Stimulated activated memory B cell treated with anti-CD40 and anti-IgM and Interleukin-4, amounts not matched to agents 10 μg/mL and 1 μg/mL and 100 μg/mL, for 72 hours (primary cell): ENCODE measurements at regions not wholly inside any gene's neighbourhood (a gene's known extent, or its start where the extent isn't known, plus 50 kb on each side); places are given as distances from the start of the nearest gene placed in this dataset.
A peak's percentile ranks its signal among the peaks of the same experiment; 100 is the strongest.

Source experiments
- ATAC-seq: fragments of 150-1000 bp; cut with Tn5 transposase; 2 replicates; pipeline ENCODE4 v1.10.0; 2021
- H3K27ac Mint-ChIP-seq: one replicate; pipeline ENCODE4 v1.8.0; 2022; ENCODE audit warnings: mild to moderate bottlenecking, mixed read lengths
- H3K27me3 Mint-ChIP-seq: one replicate; pipeline ENCODE4 v1.8.0; 2022; ENCODE audit warnings: mixed read lengths
- H3K36me3 Mint-ChIP-seq: one replicate; pipeline ENCODE4 v1.8.0; 2022; ENCODE audit warnings: mixed read lengths
- H3K4me1 Mint-ChIP-seq: one replicate; pipeline ENCODE4 v1.8.0; 2022; ENCODE audit warnings: mixed read lengths
- H3K4me3 Mint-ChIP-seq: one replicate; pipeline ENCODE4 v1.8.0; 2022; ENCODE audit warnings: mild to moderate bottlenecking, moderate library complexity, mixed read lengths
- H3K9me3 Mint-ChIP-seq: one replicate; pipeline ENCODE4 v1.8.0; 2022; ENCODE audit warnings: mixed read lengths

DNA sequence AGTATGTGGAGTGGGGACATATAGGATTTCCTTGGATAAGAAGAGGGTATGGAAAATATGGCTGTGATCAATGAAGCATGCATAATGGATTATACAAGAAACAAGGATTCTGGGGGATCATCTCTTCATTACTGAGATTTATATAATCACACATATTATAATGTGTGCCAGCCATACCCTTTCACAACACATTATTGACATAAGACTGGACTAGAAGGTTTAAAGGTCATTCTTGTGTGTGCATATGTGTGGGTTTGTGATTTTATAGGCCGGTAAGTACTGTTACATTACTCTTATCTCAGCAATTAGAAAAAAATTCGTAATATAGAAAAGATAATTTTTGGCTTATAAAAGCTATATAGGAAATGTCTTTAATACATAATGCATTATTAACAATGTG lies 62.2 kb upstream of the DCC start:
- no peak for ATAC-seq
- H3K27me3 Mint-ChIP-seq, result no peaks in the 10 kb centered on the region
- H3K27ac Mint-ChIP-seq, result no peak overlapping the region
- H3K4me1 Mint-ChIP-seq, result no peaks in the 10 kb centered on the region
- no peak overlapping the region for H3K4me3 Mint-ChIP-seq
- H3K9me3 Mint-ChIP-seq, result no peaks in the 10 kb centered on the region
- H3K36me3 Mint-ChIP-seq, result no peaks in the 10 kb centered on the region

DNA sequence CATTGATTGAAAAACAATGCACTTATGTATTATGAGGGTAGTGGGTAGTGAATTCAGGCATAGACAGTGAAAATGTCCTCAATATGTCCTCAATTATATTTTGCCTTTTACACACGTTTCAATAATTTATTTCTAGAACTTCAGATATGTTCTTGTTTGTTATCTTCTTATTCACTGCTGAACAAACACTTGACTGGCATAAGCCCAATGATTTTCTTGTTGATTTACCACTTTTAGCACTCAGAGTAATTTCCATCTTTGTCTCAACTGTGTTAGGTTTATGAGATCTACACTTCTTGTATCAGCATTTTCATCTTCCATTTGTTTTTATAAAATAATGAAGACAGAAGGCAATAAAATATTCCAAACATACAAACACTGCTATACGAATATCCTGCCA lies 61.8 kb upstream of the DCC start:
- no peak overlapping the region for H3K27ac Mint-ChIP-seq
- H3K36me3 Mint-ChIP-seq, result no peaks in the 10 kb centered on the region
- no peak overlapping the region for H3K4me3 Mint-ChIP-seq
- H3K9me3 Mint-ChIP-seq, result no peaks in the 10 kb centered on the region
- H3K27me3 Mint-ChIP-seq, result no peaks in the 10 kb centered on the region
- H3K4me1 Mint-ChIP-seq, result no peaks in the 10 kb centered on the region
- no peak for ATAC-seq

DNA sequence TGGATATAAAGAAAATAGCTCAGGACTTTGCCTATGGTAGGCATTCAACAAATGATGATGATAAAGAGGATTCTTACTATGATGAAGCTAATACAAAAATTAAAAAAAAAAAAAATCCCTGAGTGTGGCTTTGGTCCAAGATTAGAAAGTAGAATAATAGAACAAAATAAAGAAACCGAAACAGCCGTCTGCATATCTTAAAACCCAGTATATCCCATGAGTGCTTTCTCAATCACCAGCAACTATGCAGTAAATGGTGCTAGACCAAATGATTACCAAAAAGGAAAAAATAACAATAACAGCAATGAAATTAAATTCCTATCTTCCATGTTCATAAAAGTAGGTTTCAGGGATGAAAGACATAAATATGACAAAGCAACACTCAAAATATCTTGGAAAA lies 59.3 kb upstream of the DCC start:
- no peaks in the 10 kb centered on the region for H3K36me3 Mint-ChIP-seq
- no peak overlapping the region for H3K27ac Mint-ChIP-seq
- no peaks in the 10 kb centered on the region for H3K9me3 Mint-ChIP-seq
- ATAC-seq, result no peak
- no peak overlapping the region for H3K4me3 Mint-ChIP-seq
- no peaks in the 10 kb centered on the region for H3K27me3 Mint-ChIP-seq
- H3K4me1 Mint-ChIP-seq, result no peaks in the 10 kb centered on the region

DNA sequence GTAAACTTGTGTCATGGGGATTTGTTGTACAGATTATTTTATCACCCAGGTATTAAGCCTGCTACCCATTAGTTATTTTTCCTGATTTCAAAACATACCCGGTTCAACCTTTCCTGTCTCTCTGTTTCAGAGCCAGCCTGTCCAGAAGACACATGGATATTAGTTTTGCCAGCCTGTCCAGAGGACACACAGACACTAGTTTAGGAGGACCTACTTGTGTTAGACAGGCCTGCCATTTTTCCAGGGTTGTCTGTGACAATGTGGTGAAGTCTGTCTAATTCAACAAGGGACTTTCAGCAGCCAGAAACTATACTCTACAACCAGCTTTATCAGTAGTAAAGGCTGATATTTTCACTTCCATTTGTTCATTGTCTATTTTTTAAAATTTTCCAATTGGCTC lies 56.1 kb upstream of the DCC start:
- ATAC-seq, result no peak
- Mint-ChIP-seq H3K4me1 (no peaks in the 10 kb centered on the region), H3K9me3 (no peaks in the 10 kb centered on the region), H3K36me3 (no peaks in the 10 kb centered on the region), H3K4me3 (no peak overlapping the region), H3K27ac (no peak overlapping the region), H3K27me3 (no peaks in the 10 kb centered on the region)

DNA sequence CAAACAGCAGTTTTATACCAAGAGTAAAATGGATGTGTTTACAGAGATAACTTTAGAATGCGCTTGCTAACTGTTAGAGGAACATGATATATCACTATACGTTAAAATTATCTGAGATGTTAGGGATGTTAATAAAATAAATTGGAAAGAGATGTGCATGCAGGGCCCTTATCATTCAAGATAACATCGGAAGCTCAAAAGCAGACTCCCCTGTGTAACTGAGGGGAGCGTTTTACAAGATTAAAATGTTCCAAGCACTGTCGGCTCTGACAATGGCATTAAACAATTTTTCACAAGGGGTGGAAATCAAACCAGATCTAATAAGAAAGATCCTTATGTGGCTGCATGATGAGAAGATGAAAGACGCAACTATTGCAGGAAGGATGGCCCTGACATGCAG lies 53.3 kb upstream of the DCC start:
- no peak for ATAC-seq
- H3K4me1 Mint-ChIP-seq, result no peaks in the 10 kb centered on the region
- H3K27me3 Mint-ChIP-seq, result no peaks in the 10 kb centered on the region
- no peak overlapping the region for H3K4me3 Mint-ChIP-seq
- no peaks in the 10 kb centered on the region for H3K36me3 Mint-ChIP-seq
- H3K27ac Mint-ChIP-seq, result no peak overlapping the region
- no peaks in the 10 kb centered on the region for H3K9me3 Mint-ChIP-seq

DNA sequence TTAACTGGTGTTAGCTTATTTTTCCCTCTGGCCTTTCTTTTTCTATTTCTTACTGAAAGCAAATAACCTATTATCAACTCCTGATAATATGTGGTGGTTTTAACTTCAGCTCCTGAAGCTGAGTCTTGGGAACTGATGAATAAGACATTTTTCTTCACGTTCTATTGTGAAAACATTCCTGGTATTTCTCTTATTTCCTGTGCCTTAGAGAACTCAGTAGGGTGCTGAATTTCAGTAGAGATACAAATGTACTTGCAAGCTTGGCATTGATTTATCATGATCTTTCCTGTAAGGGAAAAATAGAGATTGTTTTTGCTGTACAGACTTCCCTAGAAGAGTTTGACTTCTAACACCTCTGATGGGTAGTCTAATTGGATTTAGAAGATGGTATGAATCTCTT lies 52.8 kb upstream of the DCC start:
- no peak overlapping the region for H3K27ac Mint-ChIP-seq
- no peaks in the 10 kb centered on the region for H3K4me1 Mint-ChIP-seq
- ATAC-seq, result no peak
- H3K9me3 Mint-ChIP-seq, result no peaks in the 10 kb centered on the region
- no peaks in the 10 kb centered on the region for H3K36me3 Mint-ChIP-seq
- H3K4me3 Mint-ChIP-seq, result no peak overlapping the region
- H3K27me3 Mint-ChIP-seq, result no peaks in the 10 kb centered on the region

DNA sequence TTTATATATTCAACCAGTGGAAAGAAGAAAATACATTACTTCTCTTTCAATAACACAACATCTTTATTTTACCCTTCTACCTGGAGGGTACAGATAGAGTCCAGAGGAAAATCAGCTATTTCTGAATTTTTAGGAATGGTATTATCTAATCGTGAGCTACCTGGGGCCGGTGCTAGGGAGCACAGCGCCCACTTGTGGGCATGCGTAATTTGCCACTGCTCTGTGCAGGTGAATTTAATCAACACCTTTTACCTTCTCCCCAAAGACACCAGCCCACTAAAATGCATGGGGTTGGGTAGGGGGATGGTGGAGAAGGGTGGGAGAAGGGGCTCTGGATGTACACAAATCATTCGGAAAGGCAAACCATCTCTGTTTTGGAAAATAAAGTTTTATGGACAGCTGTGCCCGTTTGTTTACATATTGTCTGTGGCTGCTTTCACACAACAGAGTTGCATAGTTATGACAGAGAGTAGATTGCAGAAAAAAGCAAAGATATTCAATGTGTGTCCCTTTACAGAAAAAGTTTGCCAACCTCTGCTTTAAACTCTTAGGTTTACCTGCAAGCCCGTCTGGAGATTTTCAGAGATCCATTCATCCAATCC lies 51.5 kb upstream of the DCC start:
- no peaks in the 10 kb centered on the region for H3K9me3 Mint-ChIP-seq
- H3K4me3 Mint-ChIP-seq, result no peak overlapping the region
- H3K27me3 Mint-ChIP-seq, result no peaks in the 10 kb centered on the region
- no peak overlapping the region for H3K27ac Mint-ChIP-seq
- no peaks in the 10 kb centered on the region for H3K36me3 Mint-ChIP-seq
- no peaks in the 10 kb centered on the region for H3K4me1 Mint-ChIP-seq
- ATAC-seq, result peak; percentile 43

DNA sequence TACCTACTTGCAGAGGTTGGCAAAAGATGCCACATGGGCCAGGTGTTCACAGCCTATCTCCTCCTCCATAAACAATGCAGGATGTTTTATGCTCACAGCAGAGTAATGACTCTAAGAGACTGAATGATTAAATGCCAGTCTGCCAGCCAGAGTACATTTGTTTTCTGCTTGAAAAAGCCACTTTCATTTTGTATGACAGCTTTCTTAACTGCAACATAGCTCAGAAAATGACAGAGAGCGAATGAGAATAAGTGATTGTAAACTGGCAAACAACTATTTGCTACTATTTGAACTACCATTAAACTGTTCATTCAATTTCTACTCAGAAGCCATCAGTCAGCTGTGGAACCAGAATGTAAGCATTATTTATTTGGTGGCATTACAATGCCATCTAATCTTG lies 50.6 kb upstream of the DCC start:
- Mint-ChIP-seq H3K9me3 (no peaks in the 10 kb centered on the region), H3K27me3 (no peaks in the 10 kb centered on the region), H3K36me3 (no peaks in the 10 kb centered on the region), H3K4me1 (no peaks in the 10 kb centered on the region), H3K4me3 (no peak overlapping the region), H3K27ac (no peak overlapping the region)
- no peak for ATAC-seq
